ENCODE measurements at regions not wholly inside any gene's neighbourhood (a gene's known extent, or its start where the extent isn't known, plus 50 kb on each side); places are given as distances from the start of the nearest gene placed in this dataset.

- H3K4me3 Mint-ChIP-seq: no peak overlapping the region
Observed at GRCh38 chr5:38736089-38736488, 109.7 kb upstream of the OSMR start.

GRCh38 chr5:38737976-38738375 is 107.8 kb upstream of the OSMR start:
- no peaks in the 10 kb centered on the region for H3K4me1 Mint-ChIP-seq
- DNase-seq: no peak
- H3K4me3 Mint-ChIP-seq: no peak overlapping the region
- H3K27ac Mint-ChIP-seq: no peak overlapping the region
- H3K27me3 Mint-ChIP-seq: peaks cover 4% of the 10 kb centered on the region
- peaks cover 3% of the 10 kb centered on the region for H3K9me3 Mint-ChIP-seq
- H3K36me3 Mint-ChIP-seq: no peaks in the 10 kb centered on the region

More at GRCh38 chr5:38736089-38736488, 109.7 kb upstream of the OSMR start:
- Mint-ChIP-seq H3K27ac (no peak overlapping the region), H3K9me3 (no peaks in the 10 kb centered on the region), H3K36me3 (no peaks in the 10 kb centered on the region), H3K27me3 (peaks cover 4% of the 10 kb centered on the region), H3K4me1 (no peaks in the 10 kb centered on the region)
- no peak for DNase-seq

GRCh38 chr5:38739011-38739704 is 106.7 kb upstream of the OSMR start:
- no peaks in the 10 kb centered on the region for H3K4me1 Mint-ChIP-seq
- no peaks in the 10 kb centered on the region for H3K36me3 Mint-ChIP-seq
- no peak overlapping the region for H3K4me3 Mint-ChIP-seq
- DNase-seq: no peak
- no peak overlapping the region for H3K27ac Mint-ChIP-seq
- H3K27me3 Mint-ChIP-seq: peaks cover 4% of the 10 kb centered on the region
- H3K9me3 Mint-ChIP-seq: peaks cover 12% of the 10 kb centered on the region

- peaks cover 4% of the 10 kb centered on the region for H3K27me3 Mint-ChIP-seq
- no peaks in the 10 kb centered on the region for H3K4me1 Mint-ChIP-seq
- DNase-seq: no peak
- no peaks in the 10 kb centered on the region for H3K36me3 Mint-ChIP-seq
- no peak overlapping the region for H3K4me3 Mint-ChIP-seq
- H3K9me3 Mint-ChIP-seq: peaks cover 12% of the 10 kb centered on the region
- H3K27ac Mint-ChIP-seq: no peak overlapping the region
Observed at GRCh38 chr5:38739705-38740045, 106.1 kb upstream of the OSMR start.

- Mint-ChIP-seq H3K27me3 (peaks cover 1% of the 10 kb centered on the region), H3K4me1 (no peaks in the 10 kb centered on the region), H3K27ac (no peak overlapping the region), H3K9me3 (peaks cover 13% of the 10 kb centered on the region), H3K4me3 (no peak overlapping the region), H3K36me3 (no peaks in the 10 kb centered on the region)
- no peak for DNase-seq
Observed at GRCh38 chr5:38742821-38743220, 103.0 kb upstream of the OSMR start.

GRCh38 chr5:38743562-38743961 is 102.2 kb upstream of the OSMR start:
- no peaks in the 10 kb centered on the region for H3K36me3 Mint-ChIP-seq
- no peaks in the 10 kb centered on the region for H3K4me1 Mint-ChIP-seq
- no peak for DNase-seq
- H3K9me3 Mint-ChIP-seq: peaks cover 13% of the 10 kb centered on the region
- H3K4me3 Mint-ChIP-seq: no peak overlapping the region
- no peak overlapping the region for H3K27ac Mint-ChIP-seq
- H3K27me3 Mint-ChIP-seq: peaks cover 4% of the 10 kb centered on the region

- no peaks in the 10 kb centered on the region for H3K4me1 Mint-ChIP-seq
- H3K36me3 Mint-ChIP-seq: no peaks in the 10 kb centered on the region
- H3K27ac Mint-ChIP-seq: no peak overlapping the region
- DNase-seq: no peak
- peaks cover 13% of the 10 kb centered on the region for H3K9me3 Mint-ChIP-seq
- H3K27me3 Mint-ChIP-seq: peaks cover 4% of the 10 kb centered on the region
- no peak overlapping the region for H3K4me3 Mint-ChIP-seq
Observed at GRCh38 chr5:38745836-38746732, 99.7 kb upstream of the OSMR start.

GRCh38 chr5:38749861-38750260 is 96.0 kb upstream of the OSMR start:
- Mint-ChIP-seq H3K36me3 (no peaks in the 10 kb centered on the region), H3K9me3 (peaks cover 1% of the 10 kb centered on the region), H3K27ac (no peak overlapping the region), H3K4me3 (no peak overlapping the region), H3K27me3 (peaks cover 15% of the 10 kb centered on the region), H3K4me1 (no peaks in the 10 kb centered on the region)
- DNase-seq: no peak

- Mint-ChIP-seq H3K27me3 (peaks cover 20% of the 10 kb centered on the region), H3K36me3 (no peaks in the 10 kb centered on the region), H3K9me3 (peaks cover 1% of the 10 kb centered on the region), H3K4me1 (no peaks in the 10 kb centered on the region), H3K4me3 (no peak overlapping the region), H3K27ac (no peak overlapping the region)
- no peak for DNase-seq
Observed at GRCh38 chr5:38751103-38751502, 94.7 kb upstream of the OSMR start.

- Mint-ChIP-seq H3K27me3 (peaks cover 20% of the 10 kb centered on the region), H3K4me3 (no peak overlapping the region), H3K36me3 (no peaks in the 10 kb centered on the region), H3K9me3 (no peaks in the 10 kb centered on the region), H3K4me1 (no peaks in the 10 kb centered on the region), H3K27ac (no peak overlapping the region)
- no peak for DNase-seq
Observed at GRCh38 chr5:38752012-38752536, 93.7 kb upstream of the OSMR start.

GRCh38 chr5:38752622-38753021 is 93.2 kb upstream of the OSMR start:
- Mint-ChIP-seq H3K36me3 (no peaks in the 10 kb centered on the region), H3K27ac (no peak overlapping the region), H3K4me1 (no peaks in the 10 kb centered on the region), H3K9me3 (no peaks in the 10 kb centered on the region), H3K27me3 (peaks cover 20% of the 10 kb centered on the region), H3K4me3 (no peak overlapping the region)
- DNase-seq: no peak

- no peak for DNase-seq
- Mint-ChIP-seq H3K4me3 (no peak overlapping the region), H3K4me1 (no peaks in the 10 kb centered on the region), H3K9me3 (no peaks in the 10 kb centered on the region), H3K36me3 (no peaks in the 10 kb centered on the region), H3K27me3 (peaks cover 16% of the 10 kb centered on the region), H3K27ac (no peak overlapping the region)
Observed at GRCh38 chr5:38753141-38753540, 92.7 kb upstream of the OSMR start.

GRCh38 chr5:38753776-38754175 is 92.0 kb upstream of the OSMR start:
- H3K27me3 Mint-ChIP-seq: peaks cover 16% of the 10 kb centered on the region
- H3K4me1 Mint-ChIP-seq: no peaks in the 10 kb centered on the region
- DNase-seq: no peak
- H3K4me3 Mint-ChIP-seq: no peak overlapping the region
- H3K36me3 Mint-ChIP-seq: no peaks in the 10 kb centered on the region
- no peak overlapping the region for H3K27ac Mint-ChIP-seq
- no peaks in the 10 kb centered on the region for H3K9me3 Mint-ChIP-seq

GRCh38 chr5:38755181-38755580 is 90.6 kb upstream of the OSMR start:
- Mint-ChIP-seq H3K4me1 (no peaks in the 10 kb centered on the region), H3K36me3 (no peaks in the 10 kb centered on the region), H3K4me3 (no peak overlapping the region)

GRCh38 chr5:38756068-38756467 is 89.7 kb upstream of the OSMR start:
- H3K4me1 Mint-ChIP-seq: no peaks in the 10 kb centered on the region
- no peak overlapping the region for H3K27ac Mint-ChIP-seq
- DNase-seq: no peak
- H3K36me3 Mint-ChIP-seq: no peaks in the 10 kb centered on the region
- H3K9me3 Mint-ChIP-seq: no peaks in the 10 kb centered on the region
- H3K27me3 Mint-ChIP-seq: peaks cover 16% of the 10 kb centered on the region
- H3K4me3 Mint-ChIP-seq: no peak overlapping the region

More at GRCh38 chr5:38755181-38755580, 90.6 kb upstream of the OSMR start:
- DNase-seq: no peak
- Mint-ChIP-seq H3K27ac (no peak overlapping the region), H3K27me3 (peaks cover 16% of the 10 kb centered on the region), H3K9me3 (no peaks in the 10 kb centered on the region)
